Keratinocyte (primary cell): ENCODE measurements at regions not wholly inside any gene's neighbourhood (a gene's known extent, or its start where the extent isn't known, plus 50 kb on each side); places are given as distances from the start of the nearest gene placed in this dataset.

Experiments
- CTCF ChIP-seq, 3 experiments: IDR thresholded peaks in 1 of 3; conservative IDR thresholded peaks in 1 of 3; optimal IDR thresholded peaks in 1 of 3; 2 replicates in 2 of 3; 3 replicates in 1 of 3; pipeline versions ENCODE3 to v1.5.1; 2011; ENCODE audit warnings: low read length in 3 of 3, mild to moderate bottlenecking in 3 of 3, moderate library complexity in 2 of 3, control low read depth in 1 of 3, inconsistent platforms in 1 of 3; ENCODE audit not compliant: insufficient read depth in 2 of 3; ENCODE audit errors: extremely low read depth in 1 of 3
- EZH2 ChIP-seq: IDR thresholded peaks from one replicate; pipeline ENCODE4 v1.6.1; 2012; ENCODE audit warnings: inconsistent platforms, mild to moderate bottlenecking, low read length, moderate library complexity

GRCh38 chr18:76162886-76163285 is 332.2 kb downstream of the ZNF516 start:
- TF ChIP-seq CTCF (optimal IDR thresholded peaks at IDR 0.05 in 1 of 3, IDR thresholded peaks at IDR 0.05 in 1 of 3, conservative IDR thresholded peaks at IDR 0.05 in 1 of 3; ENCODE audit: extremely low read depth in 1 of 3, insufficient read depth in 2 of 3, low read length in 3 of 3) (no peak), EZH2 (no peak)
